DND-41 (cell line): ENCODE measurements at regions not wholly inside any gene's neighbourhood (a gene's known extent, or its start where the extent isn't known, plus 50 kb on each side); places are given as distances from the start of the nearest gene placed in this dataset.
"Not testable (repeated sequence)": the region's sequence is repeated elsewhere in the genome, so short reads cannot be mapped to it uniquely, and the experiment has no call there.

ENCODE experiments used
- CTCF ChIP-seq: IDR thresholded peaks from 2 replicates; pipeline ENCODE4 v1.5.1; 2012; ENCODE audit warnings: borderline replicate concordance, low read length, moderate library complexity, mild to moderate bottlenecking; ENCODE audit not compliant: poor library complexity, severe bottlenecking; ENCODE audit errors: extremely low read depth
- EZH2 ChIP-seq: IDR thresholded peaks from 3 replicates; pipeline ENCODE4 v1.6.1; 2012; ENCODE audit warnings: borderline replicate concordance, low read depth, mild to moderate bottlenecking, moderate library complexity, low read length, inconsistent platforms; ENCODE audit not compliant: severe bottlenecking

GRCh38 chr14:105893686-105894085 lies 367.3 kb downstream of the TMEM121 start:
- TF ChIP-seq CTCF, EZH2: not testable (repeated sequence)
